GM23248 (cell line): ENCODE measurements at regions not wholly inside any gene's neighbourhood (a gene's known extent, or its start where the extent isn't known, plus 50 kb on each side); places are given as distances from the start of the nearest gene placed in this dataset.

Experiments used
- DNase-seq: peaks from one replicate; pipeline ENCODE4 v3.0.0-alpha.2; 2015
- H2AFZ ChIP-seq: fragments of 200-600 bp; sonication (generic); 2 replicates; pipeline ENCODE4 v1.6.1; 2016; ENCODE audit warnings: antibody characterized with exemption
- H3F3A ChIP-seq: fragments of 200-600 bp; sonication (generic); 2 replicates; pipeline ENCODE4 v1.6.1; 2016; ENCODE audit warnings: mild to moderate bottlenecking, antibody characterized with exemption, mixed run types; ENCODE audit not compliant: insufficient read depth
- H3K27ac ChIP-seq: fragments of 200-600 bp; sonication (generic); 2 replicates; pipeline ENCODE4 v1.5.1; 2016; ENCODE audit warnings: mild to moderate bottlenecking
- H3K27me3 ChIP-seq: fragments of 200-600 bp; sonication (generic); replicated peaks from 2 replicates; pipeline ENCODE4 v1.6.1; 2016; ENCODE audit warnings: mild to moderate bottlenecking; ENCODE audit not compliant: insufficient read depth
- H3K36me3 ChIP-seq: fragments of 200-600 bp; sonication (generic); 2 replicates; pipeline ENCODE4 v1.6.1; 2016; ENCODE audit warnings: low read depth, mild to moderate bottlenecking
- H3K4me1 ChIP-seq: fragments of 200-600 bp; sonication (generic); 2 replicates; pipeline ENCODE4 v1.6.1; 2016; ENCODE audit warnings: mild to moderate bottlenecking; ENCODE audit not compliant: insufficient read depth
- H3K4me2 ChIP-seq: fragments of 200-600 bp; sonication (generic); one replicate; pipeline ENCODE4 v1.6.1; 2016; ENCODE audit warnings: mild to moderate bottlenecking; ENCODE audit not compliant: unreplicated experiment
- H3K4me3 ChIP-seq: fragments of 200-600 bp; sonication (generic); 2 replicates; pipeline ENCODE4 v1.5.1; 2016; ENCODE audit warnings: mild to moderate bottlenecking
- H3K79me2 ChIP-seq: fragments of 200-600 bp; sonication (generic); 2 replicates; pipeline ENCODE4 v1.6.1; 2016; ENCODE audit warnings: mild to moderate bottlenecking; ENCODE audit not compliant: insufficient read depth
- H3K9ac ChIP-seq: fragments of 200-600 bp; sonication (generic); 2 replicates; pipeline ENCODE4 v1.6.1; 2016; ENCODE audit warnings: mild to moderate bottlenecking
- H3K9me2 ChIP-seq: fragments of 200-600 bp; sonication (generic); 2 replicates; pipeline ENCODE4 v1.6.1; 2016; ENCODE audit warnings: mixed run types, mild to moderate bottlenecking, moderate library complexity; ENCODE audit not compliant: insufficient read depth
- H3K9me3 ChIP-seq: fragments of 200-600 bp; sonication (generic); one replicate; pipeline ENCODE4 v1.6.1; 2017; ENCODE audit warnings: low read depth
- H4K20me1 ChIP-seq: fragments of 200-600 bp; sonication (generic); 2 replicates; pipeline ENCODE4 v1.6.0; 2016; ENCODE audit not compliant: insufficient read depth
- EZH2 ChIP-seq: fragments of 200-600 bp; sonication (generic); IDR thresholded peaks from 2 replicates; pipeline ENCODE4 v1.6.1; 2018; ENCODE audit warnings: antibody characterized with exemption, mild to moderate bottlenecking; ENCODE audit not compliant: insufficient read depth, poor library complexity, severe bottlenecking
- EZH2phosphoT487 ChIP-seq: fragments of 200-600 bp; sonication (generic); IDR thresholded peaks from 2 replicates; pipeline ENCODE4 v1.6.1; 2018; ENCODE audit warnings: antibody characterized with exemption, moderate library complexity, mild to moderate bottlenecking, low read depth; ENCODE audit not compliant: insufficient read depth
- WGBS, 2 experiments: methylation state at CpG; one replicate each; pipeline ENCODE4 v1.1.6; 2015 to 2017; ENCODE audit warnings: low lambda C conversion rate in 2 of 2, low coverage in 1 of 2; ENCODE audit errors: missing lambda C conversion rate in 2 of 2; 5-methylcytosine and 5-hydroxymethylcytosine counted together
- in situ Hi-C: fragments of 300-500 bp; cut with MboI; formaldehyde crosslinking; loops from 2 replicates; pipeline ENCODE4 v1.15.0; 2020

DNA sequence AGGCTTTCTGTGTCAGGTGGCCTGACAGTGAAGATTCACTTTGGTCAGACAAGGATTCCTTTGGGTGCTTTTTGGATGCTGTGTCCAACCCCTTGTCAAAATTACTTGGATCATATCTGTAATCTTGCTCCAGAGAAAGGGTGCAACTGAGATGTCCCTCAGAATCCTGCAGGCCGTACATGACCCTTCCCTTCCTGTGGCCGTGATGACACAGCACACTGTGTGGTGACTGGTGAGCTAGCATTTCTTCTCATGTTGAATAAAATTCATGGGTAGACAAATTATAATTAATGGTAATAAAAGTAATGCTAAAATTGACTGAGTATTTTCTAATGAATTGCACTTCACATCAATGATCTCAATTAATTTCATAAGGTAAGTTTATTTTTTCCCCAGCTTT is 356.2 kb downstream of the LPIN1 start:
- H3K9me2 ChIP-seq, result no peaks in the 10 kb centered on the region
- no peak overlapping the region for H3K27ac ChIP-seq
- 91 to 94% methylated on average over 2 of the region's 2 CpGs for WGBS, 2 experiments
- peaks cover 8% of the 10 kb centered on the region; the same call in 1 of the 2 replicates for H3F3A ChIP-seq
- in situ Hi-C loops, result no loop called here
- no peak overlapping the region for H3K4me3 ChIP-seq
- TF ChIP-seq EZH2phosphoT487 (no peak), EZH2 (no peak)
- H3K9ac ChIP-seq, result no peak overlapping the region
- no peaks in the 10 kb centered on the region for H3K27me3 ChIP-seq
- no peak for DNase-seq
- H3K36me3 ChIP-seq, result no peaks in the 10 kb centered on the region
- no peaks in the 10 kb centered on the region for H3K9me3 ChIP-seq
- H3K79me2 ChIP-seq, result no peaks in the 10 kb centered on the region
- H4K20me1 ChIP-seq, result no peaks in the 10 kb centered on the region
- no peak overlapping the region for H2AFZ ChIP-seq
- H3K4me1 ChIP-seq, result peaks cover 5% of the 10 kb centered on the region
- no peak overlapping the region for H3K4me2 ChIP-seq

DNA sequence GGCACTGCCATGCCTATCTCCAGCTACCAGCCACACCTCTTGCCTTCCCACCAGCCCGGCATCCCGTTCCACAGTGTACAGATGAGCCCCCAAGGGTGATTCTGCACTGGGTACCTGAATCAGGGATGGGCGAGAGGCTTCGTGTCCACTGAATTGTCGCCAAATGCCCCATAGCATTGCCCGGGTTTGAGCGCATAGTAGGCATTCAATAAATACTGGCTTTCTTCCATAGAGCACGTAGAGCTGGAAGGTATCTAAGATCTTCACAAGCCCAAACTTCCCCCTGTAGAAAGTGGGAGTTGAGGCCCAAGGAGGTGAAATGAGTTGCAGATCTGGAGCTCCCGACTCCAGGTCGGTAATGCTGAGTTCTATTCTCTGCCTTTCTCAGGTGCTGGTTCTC is 358.7 kb downstream of the LPIN1 start:
- Histone ChIP-seq H3K4me1 (peaks cover 5% of the 10 kb centered on the region), H3K27ac (no peak overlapping the region), H3K79me2 (no peaks in the 10 kb centered on the region), H3K27me3 (no peaks in the 10 kb centered on the region), H4K20me1 (no peaks in the 10 kb centered on the region), H3K4me3 (no peak overlapping the region), H2AFZ (no peak overlapping the region), H3K9me3 (no peaks in the 10 kb centered on the region), H3K9ac (no peak overlapping the region), H3K9me2 (no peaks in the 10 kb centered on the region), H3K4me2 (no peak overlapping the region), H3F3A (peaks cover 8% of the 10 kb centered on the region; the same call in 1 of the 2 replicates), H3K36me3 (no peaks in the 10 kb centered on the region)
- TF ChIP-seq EZH2phosphoT487, result no peak
- no peak for TF ChIP-seq EZH2
- 94 to 97% methylated on average over 10 of the region's 10 CpGs for WGBS, 2 experiments
- DNase-seq, result no peak
- in situ Hi-C loops, result no loop called here

DNA sequence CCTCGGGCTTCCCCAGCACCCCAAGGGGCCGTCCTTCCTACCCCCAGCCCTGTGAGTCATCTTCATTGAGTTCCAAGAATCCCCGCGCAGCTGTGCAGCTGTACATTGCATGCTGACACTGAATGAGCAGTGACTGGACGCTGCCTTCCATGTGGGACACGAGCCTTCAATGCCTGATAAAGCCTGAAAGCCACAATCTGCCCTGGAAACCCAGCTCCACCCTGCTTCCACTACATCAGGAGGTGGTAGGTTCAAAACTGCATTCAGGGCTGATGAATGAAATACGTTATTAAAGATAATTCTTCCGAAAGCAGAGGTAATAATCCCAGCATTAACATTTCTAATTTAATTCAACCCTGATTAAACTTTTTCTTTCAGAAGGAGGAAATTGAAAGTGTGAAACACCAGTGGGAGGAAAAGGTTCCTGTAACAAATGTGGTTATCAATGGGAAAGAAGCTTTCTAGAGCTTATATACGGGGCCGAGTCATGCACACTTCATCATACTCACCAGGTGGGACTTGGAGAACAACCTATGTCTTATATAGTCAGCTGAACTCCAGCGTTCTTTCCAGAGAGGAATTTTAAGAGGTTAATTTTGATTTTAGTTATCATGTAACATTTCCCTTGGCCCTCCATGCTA is 360.1 kb downstream of the LPIN1 start:
- peak; percentile 99 for DNase-seq
- Histone ChIP-seq H3K4me1 (peaks cover 5% of the 10 kb centered on the region), H3K9ac (no peak overlapping the region), H3K79me2 (no peaks in the 10 kb centered on the region), H3F3A (peaks cover 8% of the 10 kb centered on the region; the same call in 1 of the 2 replicates), H3K27ac (0 out of 2 replicates have a peak overlapping the region, but pooled peaks have one; percentile 19), H4K20me1 (no peaks in the 10 kb centered on the region), H3K9me2 (no peaks in the 10 kb centered on the region), H2AFZ (no peak overlapping the region), H3K9me3 (no peaks in the 10 kb centered on the region), H3K27me3 (no peaks in the 10 kb centered on the region), H3K36me3 (no peaks in the 10 kb centered on the region), H3K4me3 (no peak overlapping the region), H3K4me2 (peak overlapping the region; percentile 37)
- in situ Hi-C loops, result no loop called here
- WGBS, 2 experiments, result 38 to 40% methylated on average over 11 of the region's 11 CpGs
- TF ChIP-seq EZH2, result no peak
- TF ChIP-seq EZH2phosphoT487, result no peak

DNA sequence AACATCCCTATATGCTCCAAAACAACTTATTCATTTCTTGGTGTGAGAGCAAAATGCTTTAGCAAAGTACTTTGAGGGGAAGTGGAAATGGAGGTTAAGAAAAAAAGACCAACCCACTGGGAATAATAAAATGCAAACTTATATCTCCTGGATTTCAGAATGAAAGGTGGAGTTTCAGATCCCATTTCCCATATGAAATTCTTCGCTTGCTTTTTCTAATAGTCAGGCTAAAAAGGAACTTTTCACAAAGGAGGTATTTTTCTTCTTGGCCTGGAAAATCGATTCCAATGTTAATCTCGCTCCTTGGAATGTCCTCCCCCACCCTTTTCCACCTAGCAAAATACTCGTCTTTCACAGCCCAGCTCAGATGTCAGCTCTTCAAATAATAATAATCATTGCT is 360.9 kb downstream of the LPIN1 start:
- DNase-seq, result no peak
- Histone ChIP-seq H3K79me2 (no peaks in the 10 kb centered on the region), H3K4me1 (peaks cover 5% of the 10 kb centered on the region), H2AFZ (no peak overlapping the region), H3K36me3 (no peaks in the 10 kb centered on the region), H3K27me3 (no peaks in the 10 kb centered on the region), H3K4me3 (no peak overlapping the region), H3K9me3 (no peaks in the 10 kb centered on the region), H3K4me2 (no peak overlapping the region), H3K9ac (no peak overlapping the region), H3K27ac (no peak overlapping the region), H3F3A (peaks cover 8% of the 10 kb centered on the region; the same call in 1 of the 2 replicates), H3K9me2 (no peaks in the 10 kb centered on the region), H4K20me1 (no peaks in the 10 kb centered on the region)
- WGBS, 2 experiments, result 74 to 81% methylated on average over 4 of the region's 4 CpGs
- TF ChIP-seq EZH2phosphoT487 (no peak), EZH2 (no peak)
- in situ Hi-C loops, result no loop called here
